ENCODE measurements at regions not wholly inside any gene's neighbourhood (a gene's known extent, or its start where the extent isn't known, plus 50 kb on each side); places are given as distances from the start of the nearest gene placed in this dataset.

- no peak for DNase-seq
Measured at GRCh38 chr3:118400086-118400485, 634.6 kb downstream of the IGSF11 start.

GRCh38 chr3:118400886-118401285 lies 633.8 kb downstream of the IGSF11 start:
- no peak for DNase-seq

GRCh38 chr3:118401887-118402286 lies 632.8 kb downstream of the IGSF11 start:
- no peak for DNase-seq

GRCh38 chr3:118402971-118403370 lies 631.7 kb downstream of the IGSF11 start:
- DNase-seq: no peak

GRCh38 chr3:118406562-118406961 lies 628.1 kb downstream of the IGSF11 start:
- peak in 1 of 3 experiments; percentile 8 for DNase-seq

DNA sequence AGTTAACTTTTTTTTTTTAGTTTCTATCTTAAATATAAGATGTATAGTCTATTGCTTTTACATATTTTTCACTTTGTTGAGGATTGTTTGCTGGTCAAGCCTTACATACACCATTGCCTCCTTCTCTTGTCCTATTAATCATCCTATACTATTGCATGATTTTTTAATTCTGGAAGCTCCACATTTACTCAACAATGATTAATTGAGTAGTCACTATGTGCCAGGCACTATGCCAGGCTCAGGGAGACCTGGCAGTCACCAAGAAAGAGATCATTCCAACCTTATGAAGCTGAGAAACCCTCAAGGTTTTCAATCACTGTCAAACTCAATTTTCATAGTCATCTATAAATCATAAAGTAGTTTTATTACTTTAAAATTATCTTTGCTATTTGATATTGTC lies 626.2 kb downstream of the IGSF11 start:
- no peak for DNase-seq

DNA sequence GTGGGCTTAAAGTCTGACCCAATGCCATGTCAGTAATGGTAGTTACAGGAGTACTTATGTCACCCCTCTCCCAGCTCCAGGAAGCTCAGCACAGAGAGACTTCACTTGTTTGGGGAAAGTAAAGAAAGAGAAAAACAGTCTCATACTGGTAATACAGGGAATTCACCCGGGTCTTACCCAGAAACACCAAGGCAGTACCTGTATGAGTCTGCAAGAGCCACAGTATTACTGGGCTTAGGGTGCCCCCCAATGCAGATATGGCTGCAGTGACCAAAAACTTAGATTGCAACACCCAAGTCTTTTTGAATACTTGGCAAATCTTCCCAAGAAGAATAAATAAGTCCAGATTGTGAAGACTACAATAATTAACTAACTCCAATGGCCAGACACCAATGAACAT lies 622.1 kb downstream of the IGSF11 start:
- no peak for DNase-seq

GRCh38 chr3:118425272-118425837 lies 609.3 kb downstream of the IGSF11 start:
- no peak for DNase-seq

GRCh38 chr3:118433825-118434224 lies 600.8 kb downstream of the IGSF11 start:
- no peak for DNase-seq

DNA sequence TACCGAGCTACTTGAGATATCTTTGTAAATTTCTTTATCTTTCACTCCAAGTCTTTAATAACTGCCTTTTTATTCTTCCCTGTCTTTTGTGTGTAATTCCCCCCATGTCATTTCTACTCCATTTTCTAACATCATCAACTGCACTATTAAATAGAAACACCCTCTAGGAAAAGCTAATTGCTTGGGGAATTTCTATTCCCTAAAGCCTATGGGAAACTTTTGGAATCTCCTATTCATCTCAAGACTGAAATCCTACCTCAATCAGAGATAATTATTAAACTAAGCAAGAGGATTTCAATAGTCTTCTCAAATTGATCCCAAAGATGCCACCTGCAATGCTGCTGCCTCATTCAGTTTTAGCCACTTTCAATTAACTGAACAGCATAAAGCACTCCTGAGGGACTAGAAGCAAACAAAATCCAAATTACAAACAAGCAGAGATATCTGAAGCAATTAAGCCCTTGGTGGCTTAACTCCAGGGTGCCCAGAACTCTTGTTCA lies 598.7 kb downstream of the IGSF11 start:
- DNase-seq: peak in 2 of 3 experiments; percentile 7 to 68

GRCh38 chr3:118436697-118437262 lies 597.9 kb downstream of the IGSF11 start:
- no peak for DNase-seq

DNA sequence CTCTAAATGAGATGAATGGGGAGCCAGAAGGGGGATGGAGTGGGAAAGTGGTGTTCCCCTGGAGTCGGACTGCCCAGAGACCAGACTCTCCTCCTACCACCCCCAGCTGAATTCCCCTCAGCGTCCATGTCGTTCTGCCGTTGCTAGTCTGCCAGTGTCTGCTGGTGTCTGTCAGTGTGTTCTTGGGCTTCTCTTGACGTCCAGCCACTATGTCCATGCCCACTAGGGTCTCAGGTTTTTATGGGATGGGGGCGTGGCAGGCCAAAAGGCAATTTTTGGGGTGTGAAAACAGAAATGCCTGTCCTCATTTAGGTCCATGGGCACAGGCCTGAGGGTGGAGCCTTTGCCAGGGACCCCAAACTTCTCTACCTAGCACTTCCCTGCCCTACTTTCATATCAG lies 589.6 kb downstream of the IGSF11 start:
- DNase-seq: no peak

DNA sequence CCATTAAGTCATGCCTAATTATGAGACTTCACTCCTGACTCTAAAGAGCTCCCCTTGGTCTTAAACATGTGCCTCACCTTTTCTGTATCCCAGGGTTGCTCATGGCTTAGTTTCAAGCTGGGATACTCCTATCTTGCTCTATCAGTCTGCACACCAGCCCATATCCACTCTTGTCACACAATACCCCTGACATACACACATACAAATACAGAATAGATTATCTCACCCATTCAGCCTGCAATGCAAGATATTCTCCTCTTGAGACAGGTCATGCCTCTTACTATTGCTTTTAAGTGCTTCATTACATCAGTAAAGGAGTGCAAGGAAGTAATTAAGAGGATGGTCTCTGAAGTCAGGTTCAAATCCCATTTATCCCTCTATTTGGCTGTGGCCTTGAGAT lies 587.3 kb downstream of the IGSF11 start:
- no peak for DNase-seq

DNA sequence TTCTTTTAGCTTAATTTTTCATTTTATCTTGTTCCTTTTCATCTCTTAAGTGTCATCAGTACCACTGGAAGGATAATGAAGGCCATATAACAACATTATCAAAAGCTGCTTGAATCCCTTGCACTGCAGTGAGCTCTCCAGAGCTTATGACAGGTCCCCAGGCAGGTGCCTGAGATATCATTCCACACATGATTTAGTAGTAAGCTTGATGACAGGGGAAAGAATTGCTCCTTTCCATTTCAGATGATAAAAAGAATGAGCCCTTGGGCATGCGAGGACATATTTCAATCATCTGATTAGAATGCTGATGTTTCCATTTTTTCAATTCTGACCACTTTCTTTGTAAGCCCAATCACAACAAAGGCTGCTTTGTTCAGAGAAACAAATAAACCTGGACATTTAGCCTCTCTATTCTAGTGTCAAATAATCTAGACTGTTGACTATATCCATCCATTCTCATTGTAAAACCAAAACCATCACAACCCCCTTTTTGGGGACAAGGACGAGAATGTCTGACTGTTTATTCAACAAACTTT lies 567.8 kb downstream of the IGSF11 start:
- DNase-seq: peak in 1 of 3 experiments; percentile 16

DNA sequence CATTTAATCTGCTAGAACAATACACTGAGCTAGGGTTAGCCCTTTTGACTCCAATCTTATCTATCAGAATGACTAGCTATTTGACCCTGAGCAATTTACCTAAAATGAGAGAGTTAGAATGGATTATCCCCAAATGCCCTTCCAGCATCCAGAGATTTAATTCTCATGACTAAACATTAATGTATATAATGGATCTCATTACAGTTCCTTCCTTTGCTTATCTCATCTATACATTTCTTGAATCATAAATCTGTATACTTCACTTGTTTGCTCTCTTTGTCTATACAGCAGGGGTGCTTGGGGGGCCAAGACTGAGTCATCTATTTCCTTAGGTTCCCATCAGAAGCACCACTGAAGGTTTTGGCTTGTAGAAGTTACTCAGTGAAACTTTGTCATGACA lies 565.8 kb downstream of the IGSF11 start:
- DNase-seq: no peak

DNA sequence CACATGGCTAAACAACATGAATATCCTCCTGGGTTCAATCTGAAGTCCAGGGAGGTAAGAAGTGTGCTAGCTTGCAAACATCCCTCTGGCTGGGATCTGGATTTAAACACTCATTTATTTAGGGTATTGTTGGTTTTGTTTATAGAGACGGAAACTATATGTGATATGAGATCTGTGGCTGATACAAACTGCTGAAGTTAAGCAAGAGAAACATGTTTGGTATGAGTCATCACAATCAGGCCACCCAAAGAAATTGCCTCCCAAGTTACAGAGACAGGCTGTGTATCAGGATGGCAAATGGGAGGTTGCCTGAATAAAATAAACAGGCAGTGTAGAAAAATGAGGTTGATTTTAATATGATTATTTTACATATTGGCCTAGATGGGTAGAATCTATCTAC lies 562.1 kb downstream of the IGSF11 start:
- no peak for DNase-seq

- DNase-seq: no peak
Measured at GRCh38 chr3:118473343-118473742, 561.3 kb downstream of the IGSF11 start.

- DNase-seq: no peak
Measured at GRCh38 chr3:118476885-118477618, 557.6 kb downstream of the IGSF11 start.

DNA sequence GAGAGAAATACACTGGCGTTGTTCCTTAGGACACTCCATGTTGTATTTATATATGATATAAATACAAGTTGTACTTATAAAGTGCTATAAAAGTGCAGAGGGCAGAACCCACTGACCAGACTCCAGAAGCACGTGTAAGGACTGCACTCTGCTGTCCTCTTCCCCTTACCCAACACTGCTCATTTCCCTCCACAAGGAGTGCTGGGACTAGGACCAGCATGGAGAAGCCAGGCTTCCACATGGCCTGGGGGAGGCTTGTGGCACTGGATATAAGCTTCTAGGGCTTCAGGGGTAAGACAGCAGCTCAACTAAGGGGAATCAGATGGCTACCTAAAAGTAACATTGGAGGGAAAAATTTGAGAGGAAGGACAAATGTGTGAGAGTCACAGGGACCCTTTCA lies 556.9 kb downstream of the IGSF11 start:
- peak in 1 of 3 experiments; percentile 36 for DNase-seq

DNA sequence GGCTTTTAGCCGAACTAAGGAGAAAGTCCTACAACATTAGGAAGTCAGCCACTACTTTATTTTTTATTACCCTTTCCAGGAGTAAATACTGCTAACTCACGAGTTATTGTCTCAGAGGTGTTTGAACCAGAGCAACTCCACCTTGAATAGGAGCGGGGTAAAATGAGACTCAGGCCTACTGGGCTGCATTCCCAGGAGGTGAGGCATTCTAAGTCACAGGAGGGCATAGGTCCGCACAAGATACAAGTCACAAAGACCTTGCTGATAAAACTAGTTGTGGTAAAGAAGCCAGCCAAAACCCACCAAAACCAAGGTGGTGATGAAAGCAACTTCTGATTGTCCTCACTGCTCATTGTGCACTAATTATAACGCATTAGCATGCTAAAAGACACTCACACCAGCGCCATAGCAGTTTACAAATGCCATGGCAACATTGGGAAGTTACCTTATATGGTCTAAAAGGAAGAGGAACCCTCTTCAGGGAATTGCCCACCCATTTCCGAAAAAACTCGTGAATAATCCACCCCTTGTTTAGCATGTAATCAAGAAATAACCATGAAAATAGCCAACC lies 555.9 kb downstream of the IGSF11 start:
- no peak for DNase-seq

DNA sequence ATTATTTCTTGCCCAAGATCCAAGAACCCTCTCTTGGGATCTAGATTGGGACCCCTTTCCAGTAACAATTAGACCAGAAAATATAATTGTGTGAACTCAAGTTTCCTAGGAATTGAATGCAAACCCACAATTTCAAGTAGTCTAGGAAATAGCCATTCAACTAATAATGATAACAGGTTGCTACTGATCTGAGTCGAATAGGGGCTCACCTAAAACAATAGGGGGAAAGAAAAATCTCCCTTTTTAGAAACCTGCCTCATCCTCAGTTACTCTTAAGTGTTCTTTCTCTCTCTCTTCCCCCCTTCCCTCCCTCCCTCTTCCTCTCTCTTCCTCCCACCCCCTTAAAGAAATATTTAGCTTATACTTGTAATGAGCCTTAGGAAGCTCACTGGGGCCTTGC lies 555.3 kb downstream of the IGSF11 start:
- no peak for DNase-seq

- DNase-seq: no peak
Measured at GRCh38 chr3:118480101-118480860, 554.4 kb downstream of the IGSF11 start.

DNA sequence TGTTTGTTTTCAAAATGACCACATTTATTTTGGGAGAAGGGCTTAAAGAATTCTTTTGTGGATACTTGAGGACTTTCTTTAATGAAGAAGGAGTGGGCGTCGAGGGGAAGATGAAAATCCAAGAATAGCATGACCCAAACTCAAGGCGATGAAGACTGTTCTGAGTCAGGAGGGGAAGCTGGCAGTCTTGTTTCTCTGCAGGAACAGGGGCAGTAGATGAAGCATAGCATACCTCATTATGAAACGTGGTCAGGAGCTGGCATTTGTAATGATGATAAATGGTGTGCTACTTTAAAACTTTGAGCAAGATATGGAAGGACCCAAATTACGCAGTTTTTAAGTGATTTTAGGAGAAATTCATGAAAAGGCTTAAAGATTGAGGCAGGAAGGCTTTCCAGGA lies 549.0 kb downstream of the IGSF11 start:
- no peak for DNase-seq
